ENCODE measurements at regions not wholly inside any gene's neighbourhood (a gene's known extent, or its start where the extent isn't known, plus 50 kb on each side); places are given as distances from the start of the nearest gene placed in this dataset.
"Not testable (repeated sequence)": the region's sequence is repeated elsewhere in the genome, so short reads cannot be mapped to it uniquely, and the experiment has no call there.

GRCh38 chrX:35221391-35221790 is 278.8 kb downstream of the FAM47B start:
- DNase-seq (ENCODE audit: low read depth) = not testable (repeated sequence)

GRCh38 chrX:35244088-35244741 is 301.6 kb downstream of the FAM47B start:
- DNase-seq (ENCODE audit: low read depth) = no peak

- no peak for DNase-seq (ENCODE audit: low read depth)
Observed at GRCh38 chrX:35244796-35245508, 302.4 kb downstream of the FAM47B start.

GRCh38 chrX:35251226-35251625 is 308.6 kb downstream of the FAM47B start:
- no peak for DNase-seq (ENCODE audit: low read depth)

GRCh38 chrX:35276115-35276514 is 333.5 kb downstream of the FAM47B start:
- DNase-seq (ENCODE audit: low read depth) = no peak

- DNase-seq (ENCODE audit: low read depth) = no peak
Observed at GRCh38 chrX:35285289-35285962, 342.8 kb downstream of the FAM47B start.

- DNase-seq (ENCODE audit: low read depth) = no peak
Observed at GRCh38 chrX:35288657-35289056, 346.1 kb downstream of the FAM47B start.

- DNase-seq (ENCODE audit: low read depth) = no peak
Observed at GRCh38 chrX:35289952-35290351, 347.4 kb downstream of the FAM47B start.

- no peak for DNase-seq (ENCODE audit: low read depth)
Observed at GRCh38 chrX:35291013-35291412, 348.4 kb downstream of the FAM47B start.

- no peak for DNase-seq (ENCODE audit: low read depth)
Observed at GRCh38 chrX:35292522-35292921, 349.9 kb downstream of the FAM47B start.

- not testable (repeated sequence) for DNase-seq (ENCODE audit: low read depth)
Observed at GRCh38 chrX:35305037-35305436, 362.4 kb downstream of the FAM47B start.

- DNase-seq (ENCODE audit: low read depth) = no peak
Observed at GRCh38 chrX:35339796-35340195, 397.2 kb downstream of the FAM47B start.

GRCh38 chrX:35340465-35340864 is 397.9 kb downstream of the FAM47B start:
- no peak for DNase-seq (ENCODE audit: low read depth)

GRCh38 chrX:35351212-35351611 is 408.6 kb downstream of the FAM47B start:
- DNase-seq (ENCODE audit: low read depth) = no peak

- DNase-seq (ENCODE audit: low read depth) = no peak
Observed at GRCh38 chrX:35351795-35352483, 409.3 kb downstream of the FAM47B start.

GRCh38 chrX:35357656-35358055 is 415.1 kb downstream of the FAM47B start:
- DNase-seq (ENCODE audit: low read depth) = no peak

GRCh38 chrX:35362866-35363265 is 420.3 kb downstream of the FAM47B start:
- no peak for DNase-seq (ENCODE audit: low read depth)

- DNase-seq (ENCODE audit: low read depth) = no peak
Observed at GRCh38 chrX:35374116-35374515, 424.0 kb upstream of the MAGEB16 start.

GRCh38 chrX:35380808-35381700 is 417.1 kb upstream of the MAGEB16 start:
- peak; percentile 20 for DNase-seq (ENCODE audit: low read depth)

- not testable (repeated sequence) for DNase-seq (ENCODE audit: low read depth)
Observed at GRCh38 chrX:35381709-35382108, 416.4 kb upstream of the MAGEB16 start.

GRCh38 chrX:35382966-35383365 is 415.2 kb upstream of the MAGEB16 start:
- DNase-seq (ENCODE audit: low read depth) = no peak

- no peak for DNase-seq (ENCODE audit: low read depth)
Observed at GRCh38 chrX:35392232-35392631, 405.9 kb upstream of the MAGEB16 start.
